HG02763 (cell line): ENCODE measurements at regions not wholly inside any gene's neighbourhood (a gene's known extent, or its start where the extent isn't known, plus 50 kb on each side); places are given as distances from the start of the nearest gene placed in this dataset.
"Not testable (repeated sequence)": the region's sequence is repeated elsewhere in the genome, so short reads cannot be mapped to it uniquely, and the experiment has no call there.

ENCODE experiments used
- ATAC-seq: cut with Tn5 transposase; IDR thresholded peaks from one replicate; pipeline ENCODE4 v1.9.1; 2021; ENCODE audit warnings: mild to moderate bottlenecking, moderate library complexity; ENCODE audit not compliant: unreplicated experiment

- ATAC-seq, result no peak
These were observed 537.3 kb downstream of the MFSD1 start for GRCh38 chr3:159339131-159339530.

DNA sequence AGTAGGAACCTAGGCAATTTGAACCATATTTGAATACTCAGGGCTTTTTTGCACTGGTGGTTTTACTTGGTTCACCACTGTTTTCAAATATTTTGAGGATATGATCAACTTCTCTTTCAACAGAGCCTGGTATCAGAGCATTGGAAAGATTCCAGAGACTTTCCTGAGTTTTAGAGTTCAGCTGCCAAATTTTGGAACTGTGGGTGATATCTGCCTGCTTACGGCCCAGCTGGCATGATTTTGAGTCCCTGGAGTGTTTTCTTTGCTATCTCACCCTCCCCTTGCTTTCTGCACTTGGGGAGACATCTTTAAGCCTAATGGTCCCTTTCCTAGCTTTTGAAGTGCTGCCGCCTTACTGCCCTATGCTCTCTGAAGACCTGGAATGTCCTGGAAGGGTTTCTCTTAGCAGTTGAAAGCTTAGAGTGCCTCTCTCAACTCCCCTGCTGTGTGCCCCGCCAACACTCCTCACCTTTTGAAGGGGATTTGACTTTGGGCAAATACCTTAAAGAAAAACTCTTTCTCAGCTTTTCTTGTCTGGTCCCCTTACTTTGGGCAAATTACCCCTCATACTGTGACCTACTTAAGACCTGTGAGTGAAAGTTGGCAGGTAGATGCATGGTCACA lies 539.1 kb downstream of the MFSD1 start:
- ATAC-seq, result no peak

DNA sequence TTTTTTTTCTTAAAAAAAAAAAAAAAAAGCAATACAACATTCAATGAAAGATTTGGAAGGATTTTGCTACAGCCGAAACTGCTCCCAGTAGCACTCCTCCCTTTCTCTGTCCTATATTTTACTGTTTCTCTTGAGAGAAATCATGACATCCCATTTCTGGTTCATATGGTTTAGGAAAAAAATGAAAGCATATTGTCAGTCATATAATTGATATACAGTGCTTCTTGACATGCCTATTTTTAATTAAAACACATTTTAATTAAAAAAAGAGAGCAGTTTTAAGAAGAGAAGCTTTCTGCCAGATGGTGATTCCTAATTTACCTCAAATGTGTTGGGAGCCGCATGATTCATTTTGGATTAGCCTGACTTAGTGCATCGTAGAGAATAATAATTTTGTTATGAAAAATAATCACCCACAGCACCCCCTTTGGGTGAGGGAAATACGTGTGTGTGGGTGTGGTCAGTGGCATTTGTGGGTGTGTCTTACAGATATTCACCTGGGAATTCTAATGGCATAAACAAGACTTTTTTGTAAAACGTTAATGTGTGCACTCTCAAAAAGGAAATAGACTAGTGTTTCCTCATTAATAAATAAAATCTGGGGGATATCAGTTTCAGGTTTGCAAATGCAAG lies 544.5 kb downstream of the MFSD1 start:
- no peak for ATAC-seq

DNA sequence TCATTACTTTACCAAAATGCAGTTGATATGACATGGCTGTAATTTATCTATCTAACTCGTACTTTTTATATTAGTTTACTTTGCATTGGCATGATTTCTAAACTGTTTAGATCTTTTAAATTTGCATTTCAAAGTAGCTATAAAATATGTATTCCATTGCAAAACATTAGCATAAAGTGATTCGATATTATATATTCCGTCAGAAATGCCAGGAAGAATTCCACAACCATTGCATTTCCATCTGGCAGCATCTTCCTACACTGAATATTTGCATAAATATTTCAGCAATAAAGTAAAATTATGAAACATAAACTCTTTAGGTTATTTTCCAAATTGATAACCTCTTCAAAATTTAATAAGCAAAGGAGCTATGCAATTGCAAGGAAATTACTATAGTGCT lies 546.6 kb downstream of the MFSD1 start:
- ATAC-seq, result no peak

DNA sequence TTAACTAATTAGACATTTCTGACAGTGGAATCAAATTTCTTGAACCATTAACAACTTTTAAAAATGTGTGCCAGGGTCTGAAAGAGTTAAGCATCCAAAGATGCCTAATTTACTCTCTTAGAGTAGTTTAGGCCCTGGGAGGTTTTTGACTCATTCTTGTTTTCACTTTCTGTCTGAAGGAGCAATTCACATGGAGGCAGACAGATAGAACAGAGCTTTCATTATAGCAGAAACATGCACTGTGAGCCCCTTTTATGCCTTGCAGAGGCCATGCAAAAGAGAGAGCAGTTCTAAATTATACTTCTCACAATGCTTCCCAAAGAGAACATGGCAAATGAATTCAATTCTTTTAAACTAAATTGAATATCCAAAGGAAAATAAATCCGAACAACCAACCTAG lies 554.8 kb downstream of the MFSD1 start:
- no peak for ATAC-seq

DNA sequence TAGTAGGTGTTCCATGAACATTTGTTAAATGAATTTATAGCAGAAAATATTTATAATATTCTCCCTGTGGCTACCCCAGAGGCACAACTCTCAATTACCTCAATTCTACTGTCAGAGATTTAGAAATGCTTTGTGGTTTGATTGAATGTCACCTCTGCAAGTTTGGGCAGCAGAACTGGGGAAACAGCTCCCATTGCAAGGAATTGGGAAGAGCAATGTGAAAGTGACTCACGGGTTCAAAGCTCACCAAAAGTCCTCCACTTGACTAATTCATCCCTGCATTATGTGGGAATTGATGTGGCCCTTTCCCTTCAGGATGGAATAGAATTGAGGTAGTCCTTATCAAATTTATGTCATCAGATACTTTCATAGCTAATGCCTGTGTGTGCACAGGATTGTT lies 562.7 kb downstream of the MFSD1 start:
- no peak for ATAC-seq

GRCh38 chr3:159366476-159366875 lies 564.6 kb downstream of the MFSD1 start:
- ATAC-seq, result no peak

DNA sequence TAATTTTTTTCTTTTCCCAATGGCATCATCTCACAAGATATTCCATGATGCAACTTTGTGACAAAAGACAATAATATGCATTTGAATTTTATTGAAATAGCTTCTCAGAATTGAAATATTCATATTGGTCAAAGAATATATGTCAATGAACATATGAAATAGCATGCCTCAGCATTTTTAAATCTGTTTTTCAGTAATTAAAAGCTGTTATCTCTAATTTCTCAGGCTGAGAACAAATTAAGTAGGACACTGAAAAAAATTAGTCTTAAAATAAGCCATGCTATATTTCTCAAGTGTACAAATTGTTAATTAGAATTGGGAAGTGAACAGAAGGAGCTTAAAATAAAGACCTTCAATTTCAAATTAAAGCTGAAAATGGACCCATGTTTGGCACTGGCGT lies 570.1 kb downstream of the MFSD1 start:
- no peak for ATAC-seq

DNA sequence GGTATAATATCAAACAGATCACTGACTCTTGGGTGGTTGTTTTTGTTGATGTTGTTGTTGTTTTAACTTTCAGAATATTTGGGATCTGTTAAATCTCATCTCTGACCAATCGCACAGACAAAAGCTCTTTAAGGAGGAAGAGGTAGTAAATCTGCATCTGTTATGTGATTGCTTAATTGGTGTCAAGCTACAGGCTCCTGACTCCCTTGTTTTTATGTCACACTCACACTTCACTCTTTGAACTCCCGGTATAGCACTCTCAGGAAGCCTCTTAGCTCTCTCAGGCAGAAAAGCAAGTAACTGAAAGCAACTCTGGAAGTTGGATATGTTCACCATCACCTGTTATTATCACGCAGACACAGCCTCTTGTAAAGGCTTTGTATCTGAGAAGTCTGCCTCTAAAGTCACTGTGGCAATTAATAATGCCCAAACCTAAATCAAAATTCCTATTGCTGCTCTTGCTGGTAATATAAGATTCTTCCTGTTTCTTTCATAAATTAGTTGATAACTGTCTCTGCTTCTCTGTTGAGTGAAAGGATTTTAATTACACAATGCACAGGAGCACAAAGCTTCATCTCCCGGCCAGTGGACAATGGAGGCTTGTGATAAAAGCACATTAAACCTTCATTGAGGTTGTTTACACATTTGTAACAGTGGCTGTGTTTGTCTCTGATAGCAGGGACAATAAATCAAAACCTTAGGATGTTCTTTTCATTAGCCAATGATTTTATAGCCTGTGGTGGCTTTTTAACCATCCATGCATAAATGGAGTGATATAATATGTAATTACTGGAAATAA lies 576.7 kb downstream of the MFSD1 start:
- no peak for ATAC-seq

DNA sequence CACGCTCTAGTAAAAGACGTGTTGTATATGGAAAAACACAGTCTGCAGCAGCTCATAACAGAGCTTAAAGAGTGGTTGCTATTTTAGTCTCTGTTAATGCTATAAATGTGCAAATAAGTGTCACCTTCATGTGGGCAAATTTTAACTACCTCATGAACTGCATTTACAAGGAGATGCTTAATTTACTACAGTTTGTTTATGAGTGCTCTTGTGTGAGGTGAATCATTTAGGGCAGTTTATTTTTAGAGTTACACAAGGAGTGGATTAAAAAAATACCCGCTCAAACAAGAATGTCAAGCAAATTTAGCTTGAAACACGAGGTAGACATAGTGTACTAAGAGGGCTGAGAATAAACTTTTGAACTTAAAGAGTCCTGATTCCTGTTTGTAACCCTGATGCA lies 579.0 kb downstream of the MFSD1 start:
- no peak for ATAC-seq

- ATAC-seq, result no peak
These were observed 588.9 kb downstream of the MFSD1 start for GRCh38 chr3:159390656-159391212.

- not testable (repeated sequence) for ATAC-seq
These were observed 591.0 kb upstream of the IL12A start for GRCh38 chr3:159397683-159398082.

- ATAC-seq, result no peak
These were observed 587.6 kb upstream of the IL12A start for GRCh38 chr3:159401069-159401468.

GRCh38 chr3:159409711-159410110 lies 578.9 kb upstream of the IL12A start:
- not testable (repeated sequence) for ATAC-seq

- ATAC-seq, result no peak
These were observed 575.3 kb upstream of the IL12A start for GRCh38 chr3:159413319-159413718.

- no peak for ATAC-seq
These were observed 571.8 kb upstream of the IL12A start for GRCh38 chr3:159416856-159417255.

DNA sequence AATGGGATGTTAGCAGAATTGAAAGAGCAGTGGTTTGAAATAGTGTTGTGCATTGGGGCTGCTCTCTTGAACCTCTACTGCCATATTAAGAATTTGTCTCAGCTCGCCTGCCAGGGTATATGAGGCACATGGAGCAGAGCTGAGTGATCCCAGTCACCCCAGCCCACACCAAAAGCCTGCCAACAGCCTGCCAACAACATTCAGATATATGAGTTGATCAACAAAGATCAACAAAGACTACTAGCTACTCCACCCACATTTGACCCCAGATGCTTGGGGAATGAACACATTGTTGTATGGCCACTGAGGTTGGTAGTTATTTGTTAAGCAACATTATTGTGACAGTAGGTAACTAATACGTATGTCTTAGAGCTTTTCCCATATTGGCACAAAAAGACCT lies 570.9 kb upstream of the IL12A start:
- no peak for ATAC-seq

DNA sequence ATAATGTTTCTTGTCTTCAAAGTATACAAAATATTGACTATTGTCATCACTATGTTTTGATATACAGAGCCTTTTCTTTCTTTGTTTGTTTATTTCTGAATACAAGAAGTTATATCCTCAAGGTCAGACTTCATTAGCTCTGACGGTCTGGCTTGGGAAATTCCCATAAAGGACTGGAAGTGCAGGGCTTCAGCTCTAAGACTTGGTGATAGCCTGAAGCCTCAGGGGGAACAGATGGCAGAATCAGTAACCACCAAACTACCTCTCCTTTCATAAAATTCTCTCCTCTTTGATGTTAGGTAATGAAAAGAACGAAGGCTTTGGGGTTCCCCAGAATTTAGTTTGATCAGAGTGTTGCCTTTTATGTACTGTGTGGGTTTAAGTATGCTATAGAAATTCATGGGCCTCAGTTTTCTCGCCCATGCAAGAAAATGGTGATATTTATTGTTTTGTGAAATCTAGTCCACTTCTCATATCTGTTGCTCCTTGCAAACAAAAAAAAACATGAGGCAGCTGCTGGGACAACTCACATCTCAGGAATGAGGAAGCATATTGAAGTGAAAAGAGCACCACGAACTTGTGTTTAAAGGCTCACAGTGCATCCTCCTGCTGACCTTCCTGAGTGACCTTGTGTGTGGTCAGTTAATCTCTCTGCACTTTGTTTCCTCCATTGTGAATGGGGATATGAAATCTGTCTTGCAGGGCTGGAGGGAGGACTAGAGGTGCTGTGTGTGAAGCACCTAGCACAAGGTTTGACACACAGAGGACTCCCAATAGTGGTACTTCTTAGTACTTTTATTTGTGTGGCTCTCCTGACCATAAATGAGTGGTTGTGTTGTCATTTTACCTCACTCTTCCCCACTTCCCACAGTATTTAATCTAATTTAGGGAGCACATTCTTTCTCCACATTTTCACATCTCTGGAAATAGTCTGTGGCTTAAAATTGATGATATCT lies 569.8 kb upstream of the IL12A start:
- ATAC-seq, result no peak

GRCh38 chr3:159429702-159430101 lies 558.9 kb upstream of the IL12A start:
- ATAC-seq, result no peak

- no peak for ATAC-seq
These were observed 555.8 kb upstream of the IL12A start for GRCh38 chr3:159432682-159433340.
